ENCODE measurements at regions not wholly inside any gene's neighbourhood (a gene's known extent, or its start where the extent isn't known, plus 50 kb on each side); places are given as distances from the start of the nearest gene placed in this dataset.

DNA sequence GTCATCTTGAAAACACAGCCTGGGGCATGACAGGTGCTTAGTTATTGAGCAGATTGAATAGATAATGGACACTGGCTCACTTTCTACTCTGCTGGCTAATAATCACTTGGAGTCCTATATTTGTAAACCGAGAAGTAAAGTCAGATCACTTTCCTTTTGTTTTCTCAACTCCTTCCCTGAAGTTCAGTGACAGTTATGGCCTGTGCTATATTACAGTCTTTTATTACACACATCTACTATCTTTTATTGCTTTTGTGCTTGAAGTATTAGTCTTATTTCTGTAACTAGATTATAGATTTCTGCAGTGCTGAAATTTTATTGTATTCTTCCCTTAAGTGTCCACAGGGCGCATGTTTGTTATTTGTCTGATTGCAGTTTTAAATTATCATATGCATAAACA, 136.4 kb upstream of the TAC1 start:
- no peak overlapping the region for H3K27ac ChIP-seq (ENCODE audit: low read depth, low read length)
- H3K27me3 ChIP-seq (ENCODE audit: insufficient read depth, low read length), result no peaks in the 10 kb centered on the region
- H2AFZ ChIP-seq (ENCODE audit: low read length, unreplicated experiment), result no peak overlapping the region
- no peaks in the 10 kb centered on the region for H3K36me3 ChIP-seq (ENCODE audit: insufficient read depth, low read length)
- H3K4me3 ChIP-seq (ENCODE audit: low read depth, low read length), result no peak overlapping the region
- H3K79me2 ChIP-seq (ENCODE audit: control insufficient read depth, insufficient read depth, low read length, unreplicated experiment), result no peaks in the 10 kb centered on the region
- H3K4me1 ChIP-seq (ENCODE audit: control insufficient read depth, insufficient read depth, low read length, unreplicated experiment), result no peaks in the 10 kb centered on the region

DNA sequence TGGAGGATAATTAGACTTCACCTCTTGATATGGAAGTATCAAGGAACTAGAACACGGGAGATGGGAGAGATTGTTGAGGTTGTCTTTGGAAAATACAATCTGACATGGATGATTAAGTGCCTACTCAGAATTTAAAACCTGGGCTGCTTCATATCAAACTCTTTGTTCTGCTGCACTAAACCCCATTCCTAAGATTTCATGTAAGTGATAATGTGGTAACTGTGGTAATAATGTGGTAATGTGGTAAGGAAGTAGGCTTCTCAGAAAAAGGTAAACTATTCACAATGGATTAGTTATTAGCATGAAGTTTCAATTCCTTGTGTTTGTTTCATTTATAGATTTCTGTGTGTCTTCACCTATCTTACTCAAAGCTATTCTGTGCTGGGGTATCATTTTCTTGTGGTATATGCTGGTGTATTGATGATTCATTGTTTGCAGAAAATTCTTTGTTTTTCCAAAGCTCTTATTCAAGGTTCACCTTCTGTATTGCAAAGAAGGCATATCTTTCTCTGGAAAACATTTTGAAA, 129.9 kb upstream of the TAC1 start:
- H3K27me3 ChIP-seq (ENCODE audit: insufficient read depth, low read length), result no peaks in the 10 kb centered on the region
- H2AFZ ChIP-seq (ENCODE audit: low read length, unreplicated experiment), result no peak overlapping the region
- H3K79me2 ChIP-seq (ENCODE audit: control insufficient read depth, insufficient read depth, low read length, unreplicated experiment), result no peaks in the 10 kb centered on the region
- no peak overlapping the region for H3K4me3 ChIP-seq (ENCODE audit: low read depth, low read length)
- H3K4me1 ChIP-seq (ENCODE audit: control insufficient read depth, insufficient read depth, low read length, unreplicated experiment), result no peaks in the 10 kb centered on the region
- H3K27ac ChIP-seq (ENCODE audit: low read depth, low read length), result no peak overlapping the region
- no peaks in the 10 kb centered on the region for H3K36me3 ChIP-seq (ENCODE audit: insufficient read depth, low read length)

DNA sequence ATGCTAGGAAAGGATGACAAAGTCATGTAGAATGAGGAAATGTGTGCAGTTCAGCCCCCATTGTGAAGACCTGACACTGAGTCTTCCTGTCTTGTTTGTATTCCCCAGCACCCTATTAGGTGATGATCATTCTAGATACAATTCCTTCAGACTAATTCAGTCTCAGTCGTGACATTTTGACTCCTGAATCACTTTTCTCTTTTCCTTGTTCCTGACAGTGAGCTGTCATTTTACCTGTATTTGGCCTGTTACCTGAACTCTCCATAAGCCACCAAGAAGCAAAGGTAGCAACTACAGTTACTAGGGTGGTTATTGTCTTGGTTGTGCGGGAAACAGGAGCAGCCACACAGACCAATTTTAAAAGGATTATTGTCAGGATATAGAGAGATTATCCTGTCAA, 111.4 kb upstream of the TAC1 start:
- Histone ChIP-seq H3K36me3 (ENCODE audit: insufficient read depth, low read length) (no peaks in the 10 kb centered on the region), H3K4me1 (ENCODE audit: control insufficient read depth, insufficient read depth, low read length, unreplicated experiment) (no peaks in the 10 kb centered on the region), H3K27ac (ENCODE audit: low read depth, low read length) (no peak overlapping the region), H3K27me3 (ENCODE audit: insufficient read depth, low read length) (no peaks in the 10 kb centered on the region), H2AFZ (ENCODE audit: low read length, unreplicated experiment) (no peak overlapping the region), H3K4me3 (ENCODE audit: low read depth, low read length) (no peak overlapping the region), H3K79me2 (ENCODE audit: control insufficient read depth, insufficient read depth, low read length, unreplicated experiment) (no peaks in the 10 kb centered on the region)

DNA sequence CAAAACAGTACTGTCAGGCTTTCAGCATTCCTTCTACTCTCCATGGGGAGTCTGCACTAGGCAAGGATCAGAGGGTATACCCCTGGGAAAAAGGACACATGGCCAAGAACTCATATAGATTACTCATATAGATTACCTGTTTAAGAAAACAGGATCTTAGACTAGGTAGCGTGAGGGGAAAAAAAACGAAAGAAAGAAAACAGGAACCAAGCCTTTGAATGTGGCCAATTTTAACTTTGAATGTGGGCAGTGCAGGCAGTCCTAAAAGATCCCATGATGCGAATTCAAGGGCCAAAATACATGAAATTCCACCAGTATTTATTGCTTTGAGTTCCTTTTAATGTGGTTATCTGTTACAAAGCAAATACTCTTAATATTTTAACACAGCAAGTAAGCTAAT, 108.6 kb upstream of the TAC1 start:
- no peaks in the 10 kb centered on the region for H3K79me2 ChIP-seq (ENCODE audit: control insufficient read depth, insufficient read depth, low read length, unreplicated experiment)
- no peak overlapping the region for H3K4me3 ChIP-seq (ENCODE audit: low read depth, low read length)
- no peaks in the 10 kb centered on the region for H3K36me3 ChIP-seq (ENCODE audit: insufficient read depth, low read length)
- no peak overlapping the region for H3K27ac ChIP-seq (ENCODE audit: low read depth, low read length)
- no peaks in the 10 kb centered on the region for H3K4me1 ChIP-seq (ENCODE audit: control insufficient read depth, insufficient read depth, low read length, unreplicated experiment)
- no peaks in the 10 kb centered on the region for H3K27me3 ChIP-seq (ENCODE audit: insufficient read depth, low read length)
- H2AFZ ChIP-seq (ENCODE audit: low read length, unreplicated experiment), result no peak overlapping the region

DNA sequence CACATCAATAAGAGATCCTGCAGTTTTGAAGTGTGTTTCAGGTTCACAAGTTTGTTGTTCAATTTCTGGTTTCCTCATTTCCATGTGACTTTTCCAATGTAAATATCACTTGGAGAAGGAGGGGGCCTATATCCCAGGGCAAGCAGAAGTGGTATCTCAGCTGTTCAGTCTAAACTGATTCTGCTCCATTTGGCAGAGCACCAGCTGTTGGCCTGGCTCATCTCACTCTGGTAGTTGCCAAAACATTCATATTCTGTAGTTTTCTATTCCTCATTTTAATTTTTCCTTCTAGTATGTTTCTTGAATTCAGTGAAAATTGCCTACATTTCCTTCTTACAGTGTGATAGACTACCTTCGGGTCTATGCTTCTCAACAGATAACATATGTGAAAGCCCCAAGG, 101.8 kb upstream of the TAC1 start:
- H3K4me3 ChIP-seq (ENCODE audit: low read depth, low read length), result no peak overlapping the region
- no peaks in the 10 kb centered on the region for H3K36me3 ChIP-seq (ENCODE audit: insufficient read depth, low read length)
- H3K27me3 ChIP-seq (ENCODE audit: insufficient read depth, low read length), result peaks cover 2% of the 10 kb centered on the region; the same call in 1 of the 2 replicates
- H3K4me1 ChIP-seq (ENCODE audit: control insufficient read depth, insufficient read depth, low read length, unreplicated experiment), result no peaks in the 10 kb centered on the region
- H3K79me2 ChIP-seq (ENCODE audit: control insufficient read depth, insufficient read depth, low read length, unreplicated experiment), result no peaks in the 10 kb centered on the region
- H3K27ac ChIP-seq (ENCODE audit: low read depth, low read length), result no peak overlapping the region
- H2AFZ ChIP-seq (ENCODE audit: low read length, unreplicated experiment), result no peak overlapping the region

DNA sequence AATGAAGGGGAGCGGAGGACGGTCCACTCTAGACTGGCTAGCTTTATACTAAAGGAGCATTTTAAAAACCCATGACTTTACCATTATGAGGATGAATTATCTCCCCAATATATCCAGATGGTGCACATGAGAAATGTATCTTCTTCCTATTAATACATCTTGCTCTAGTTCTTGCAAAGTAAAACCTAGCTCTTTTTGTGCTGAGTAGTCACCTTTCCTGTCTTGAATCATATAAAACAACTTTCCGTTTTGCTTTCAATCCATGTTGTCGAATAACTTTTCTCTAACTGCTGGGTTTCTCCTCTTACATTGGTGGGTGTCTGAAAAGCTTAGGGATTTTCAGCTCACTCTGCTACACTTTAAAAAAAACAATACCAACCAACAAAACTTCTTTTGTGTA, 96.3 kb upstream of the TAC1 start:
- no peak overlapping the region for H3K27ac ChIP-seq (ENCODE audit: low read depth, low read length)
- H3K27me3 ChIP-seq (ENCODE audit: insufficient read depth, low read length), result peaks cover 5% of the 10 kb centered on the region; the same call in 1 of the 2 replicates
- H3K79me2 ChIP-seq (ENCODE audit: control insufficient read depth, insufficient read depth, low read length, unreplicated experiment), result no peaks in the 10 kb centered on the region
- H2AFZ ChIP-seq (ENCODE audit: low read length, unreplicated experiment), result no peak overlapping the region
- H3K36me3 ChIP-seq (ENCODE audit: insufficient read depth, low read length), result no peaks in the 10 kb centered on the region
- H3K4me3 ChIP-seq (ENCODE audit: low read depth, low read length), result no peak overlapping the region
- H3K4me1 ChIP-seq (ENCODE audit: control insufficient read depth, insufficient read depth, low read length, unreplicated experiment), result no peaks in the 10 kb centered on the region

DNA sequence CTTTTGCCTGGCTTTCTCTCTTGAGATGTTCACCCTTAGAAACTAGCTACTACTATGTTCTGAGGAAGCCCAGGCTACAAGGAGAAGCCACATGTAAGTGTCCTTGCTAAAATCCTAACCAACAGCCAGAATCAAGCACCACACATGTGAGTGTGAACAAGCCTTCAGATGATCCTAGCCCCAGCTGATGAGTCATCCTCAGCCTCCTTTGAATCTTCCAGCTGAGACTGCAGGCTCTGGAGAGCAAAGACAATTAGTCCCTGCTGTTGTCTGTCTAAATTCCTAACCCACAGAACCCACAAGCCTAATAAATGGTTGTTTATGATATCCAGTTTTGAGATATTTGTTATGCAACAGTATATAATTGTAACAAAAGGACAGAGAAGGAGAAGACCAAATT, 92.8 kb upstream of the TAC1 start:
- no peak overlapping the region for H2AFZ ChIP-seq (ENCODE audit: low read length, unreplicated experiment)

DNA sequence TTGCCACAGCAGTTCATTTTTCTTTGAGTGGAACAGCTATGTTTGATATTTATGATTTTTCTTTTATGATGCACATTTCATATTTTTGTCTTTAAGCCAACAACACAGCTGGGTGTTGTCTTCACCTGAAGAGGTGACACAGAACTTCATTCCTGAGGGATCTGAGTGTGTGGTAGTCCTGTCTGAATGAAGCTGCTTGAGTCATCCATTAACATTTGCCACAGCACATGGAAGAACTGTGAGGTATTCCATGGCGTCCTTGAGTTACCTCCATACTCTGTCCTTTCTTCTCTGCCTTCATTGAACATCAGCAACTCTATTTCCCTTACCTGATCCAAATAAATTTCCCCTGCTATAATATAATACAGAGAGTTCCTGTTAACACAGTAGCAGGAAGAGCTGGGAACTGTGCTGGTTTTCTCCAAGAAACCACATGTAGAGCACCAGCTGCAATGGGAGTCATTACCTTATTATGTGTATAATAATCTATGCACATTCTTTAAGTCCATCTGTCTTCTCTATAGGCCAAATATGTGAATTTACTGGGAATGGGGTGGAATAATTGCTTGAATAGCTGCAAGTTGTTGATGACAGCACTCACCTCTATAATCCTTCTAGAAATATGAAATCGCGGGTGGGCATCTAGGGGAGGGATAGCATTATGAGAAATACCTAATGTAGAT, 72.4 kb upstream of the TAC1 start:
- Histone ChIP-seq H3K4me1 (ENCODE audit: control insufficient read depth, insufficient read depth, low read length, unreplicated experiment) (no peaks in the 10 kb centered on the region), H3K27ac (ENCODE audit: low read depth, low read length) (no peak overlapping the region), H3K4me3 (ENCODE audit: low read depth, low read length) (no peak overlapping the region), H3K27me3 (ENCODE audit: insufficient read depth, low read length) (no peaks in the 10 kb centered on the region), H3K79me2 (ENCODE audit: control insufficient read depth, insufficient read depth, low read length, unreplicated experiment) (no peaks in the 10 kb centered on the region), H3K36me3 (ENCODE audit: insufficient read depth, low read length) (no peaks in the 10 kb centered on the region), H2AFZ (ENCODE audit: low read length, unreplicated experiment) (no peak overlapping the region)

More for the DNA sequence above, 92.8 kb upstream of the TAC1 start:
- Histone ChIP-seq H3K27ac (ENCODE audit: low read depth, low read length) (no peak overlapping the region), H3K4me3 (ENCODE audit: low read depth, low read length) (no peak overlapping the region), H3K79me2 (ENCODE audit: control insufficient read depth, insufficient read depth, low read length, unreplicated experiment) (no peaks in the 10 kb centered on the region), H3K27me3 (ENCODE audit: insufficient read depth, low read length) (peaks cover 5% of the 10 kb centered on the region; the same call in 1 of the 2 replicates), H3K4me1 (ENCODE audit: control insufficient read depth, insufficient read depth, low read length, unreplicated experiment) (no peaks in the 10 kb centered on the region), H3K36me3 (ENCODE audit: insufficient read depth, low read length) (no peaks in the 10 kb centered on the region)

DNA sequence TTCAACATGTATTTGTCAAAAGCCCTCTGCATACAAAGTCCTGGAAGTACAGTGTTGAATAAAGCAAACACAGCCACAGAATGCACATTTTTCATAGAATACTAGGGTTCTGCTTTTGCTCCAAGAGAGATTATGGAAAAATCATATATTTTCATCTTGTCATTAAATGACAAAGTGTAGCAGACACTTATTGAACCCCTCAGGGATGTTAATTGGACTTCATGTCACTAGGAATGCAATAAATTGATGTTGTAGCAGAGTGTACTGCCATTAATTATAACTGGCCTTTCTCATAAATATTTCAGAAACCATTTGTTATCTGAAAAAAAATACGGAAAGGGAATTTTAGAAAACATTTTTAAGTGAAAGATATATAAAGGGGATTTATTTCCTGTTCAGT, 64.5 kb upstream of the TAC1 start:
- H3K27ac ChIP-seq (ENCODE audit: low read depth, low read length), result no peak overlapping the region
- H2AFZ ChIP-seq (ENCODE audit: low read length, unreplicated experiment), result no peak overlapping the region
- no peak overlapping the region for H3K4me3 ChIP-seq (ENCODE audit: low read depth, low read length)
- no peaks in the 10 kb centered on the region for H3K4me1 ChIP-seq (ENCODE audit: control insufficient read depth, insufficient read depth, low read length, unreplicated experiment)
- peaks cover 6% of the 10 kb centered on the region; the same call in 1 of the 2 replicates for H3K27me3 ChIP-seq (ENCODE audit: insufficient read depth, low read length)
- H3K36me3 ChIP-seq (ENCODE audit: insufficient read depth, low read length), result no peaks in the 10 kb centered on the region
- H3K79me2 ChIP-seq (ENCODE audit: control insufficient read depth, insufficient read depth, low read length, unreplicated experiment), result no peaks in the 10 kb centered on the region

DNA sequence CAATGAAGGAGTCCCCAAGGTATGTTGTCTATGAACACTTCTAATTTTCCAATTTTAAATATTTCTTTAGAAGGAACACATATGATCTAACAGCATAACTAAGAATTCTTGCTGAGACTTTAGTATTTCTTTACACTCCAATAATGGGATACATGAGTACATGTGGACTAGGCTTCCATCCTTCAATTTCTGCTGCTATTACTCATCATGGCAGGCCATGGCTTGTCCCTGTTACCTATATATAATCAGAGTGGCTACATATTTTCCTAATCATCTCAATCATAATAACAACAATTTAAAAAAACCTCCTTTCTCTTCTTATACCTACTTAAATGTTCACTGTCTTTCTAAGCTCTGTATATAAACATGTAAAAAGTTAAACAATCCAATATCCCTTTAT, 60.3 kb upstream of the TAC1 start:
- Histone ChIP-seq H3K27me3 (ENCODE audit: insufficient read depth, low read length) (peaks cover 6% of the 10 kb centered on the region; the same call in 1 of the 2 replicates), H3K79me2 (ENCODE audit: control insufficient read depth, insufficient read depth, low read length, unreplicated experiment) (no peaks in the 10 kb centered on the region), H3K4me3 (ENCODE audit: low read depth, low read length) (no peak overlapping the region), H3K36me3 (ENCODE audit: insufficient read depth, low read length) (no peaks in the 10 kb centered on the region), H3K27ac (ENCODE audit: low read depth, low read length) (no peak overlapping the region), H2AFZ (ENCODE audit: low read length, unreplicated experiment) (no peak overlapping the region), H3K4me1 (ENCODE audit: control insufficient read depth, insufficient read depth, low read length, unreplicated experiment) (no peaks in the 10 kb centered on the region)

DNA sequence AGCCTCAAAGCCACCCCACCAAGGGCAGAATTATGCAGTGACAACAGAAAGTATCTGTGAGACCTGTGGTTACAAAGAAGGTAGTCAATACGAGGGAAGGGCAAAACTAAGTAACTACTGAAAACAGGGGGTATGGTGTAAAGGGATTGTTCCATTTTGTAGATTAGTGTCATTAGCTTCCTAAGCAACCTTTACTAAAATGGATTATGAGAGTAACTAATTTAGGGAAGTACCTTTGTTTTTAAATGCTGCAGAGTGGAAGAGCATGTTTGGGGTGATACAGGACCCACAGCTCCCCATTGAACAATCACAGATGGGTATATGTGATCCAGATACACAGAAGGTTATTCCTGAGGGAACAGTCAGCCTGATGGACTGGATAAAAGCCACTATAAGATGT, 51.3 kb upstream of the TAC1 start:
- no peaks in the 10 kb centered on the region for H3K4me1 ChIP-seq (ENCODE audit: control insufficient read depth, insufficient read depth, low read length, unreplicated experiment)
- H3K27me3 ChIP-seq (ENCODE audit: insufficient read depth, low read length), result no peaks in the 10 kb centered on the region
- no peak overlapping the region for H2AFZ ChIP-seq (ENCODE audit: low read length, unreplicated experiment)
- H3K36me3 ChIP-seq (ENCODE audit: insufficient read depth, low read length), result no peaks in the 10 kb centered on the region
- no peak overlapping the region for H3K27ac ChIP-seq (ENCODE audit: low read depth, low read length)
- no peaks in the 10 kb centered on the region for H3K79me2 ChIP-seq (ENCODE audit: control insufficient read depth, insufficient read depth, low read length, unreplicated experiment)
- H3K4me3 ChIP-seq (ENCODE audit: low read depth, low read length), result no peak overlapping the region

All from ACC112 (cell line).